Left lobe of liver (tissue), 2 donors: ENCODE measurements at regions not wholly inside any gene's neighbourhood (a gene's known extent, or its start where the extent isn't known, plus 50 kb on each side); places are given as distances from the start of the nearest gene placed in this dataset.
"Not testable (repeated sequence)": the region's sequence is repeated elsewhere in the genome, so short reads cannot be mapped to it uniquely, and the experiment has no call there.

ENCODE experiments used
- ATAC-seq: fragments of 200-7000 bp; cut with Tn5 transposase; one replicate; pipeline ENCODE4 v1.9.1; 2020; ENCODE audit warnings: mild to moderate bottlenecking, moderate library complexity
- DNase-seq: peaks from one replicate; pipeline ENCODE4 v3.0.0-alpha.2; 2020; ENCODE audit warnings: low spot score
- donor health status: DM: no; HTN: no; CAD: no; lungs with moderate emphysema.
- donor health status: DM: no; HTN: yes; CAD: no.

DNA sequence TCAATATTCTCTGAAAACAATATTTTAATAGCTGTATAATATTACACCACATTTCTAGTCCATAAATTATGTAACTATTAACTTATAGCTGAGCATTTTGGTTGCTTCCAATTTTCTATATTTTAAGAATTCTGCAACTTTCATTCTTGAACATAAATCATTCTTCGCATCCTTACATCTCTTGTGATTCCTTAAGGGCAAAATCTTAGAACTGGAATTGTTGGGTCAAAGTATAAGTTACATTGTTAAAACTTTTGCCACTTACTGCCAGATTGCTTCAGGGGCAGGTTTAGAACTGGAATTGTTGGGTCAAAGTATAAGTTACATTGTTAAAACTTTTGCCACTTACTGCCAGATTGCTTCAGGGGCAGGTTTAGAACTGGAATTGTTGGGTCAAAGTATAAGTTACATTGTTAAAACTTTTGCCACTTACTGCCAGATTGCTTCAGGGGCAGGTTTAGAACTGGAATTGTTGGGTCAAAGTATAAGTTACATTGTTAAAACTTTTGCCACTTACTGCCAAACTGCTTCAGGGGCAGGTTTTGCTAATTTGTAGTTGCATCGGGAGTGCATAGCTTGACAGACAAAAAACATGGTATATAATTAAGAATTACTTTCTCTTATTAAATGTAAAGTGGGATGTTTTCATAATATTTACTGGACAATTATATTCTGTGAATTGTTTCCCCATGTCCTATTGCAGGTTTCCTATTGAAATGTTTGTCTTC is 179.9 kb upstream of the OR13F1 start:
- not testable (repeated sequence) for DNase-seq
- ATAC-seq: peak; percentile 50

DNA sequence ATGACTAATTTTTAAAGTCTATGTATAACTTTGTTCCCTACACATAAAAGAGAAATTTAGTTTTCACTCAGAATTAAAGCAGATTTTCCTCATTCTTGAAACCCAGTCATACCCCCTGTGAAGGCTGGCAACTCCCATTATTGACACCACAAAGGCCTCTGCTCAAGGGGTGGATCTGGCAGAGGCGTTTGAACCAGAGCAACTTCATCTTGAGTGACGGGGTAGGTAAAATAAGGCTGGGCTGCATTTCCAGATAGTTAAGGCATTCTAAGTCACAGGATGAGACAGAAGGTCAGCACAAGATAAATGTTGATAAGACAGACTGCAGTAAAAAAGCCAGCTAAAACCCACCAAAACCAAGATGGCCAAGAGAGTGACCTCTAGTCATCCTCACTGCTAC is 177.2 kb upstream of the OR13F1 start:
- DNase-seq (no peak), ATAC-seq (no peak)

DNA sequence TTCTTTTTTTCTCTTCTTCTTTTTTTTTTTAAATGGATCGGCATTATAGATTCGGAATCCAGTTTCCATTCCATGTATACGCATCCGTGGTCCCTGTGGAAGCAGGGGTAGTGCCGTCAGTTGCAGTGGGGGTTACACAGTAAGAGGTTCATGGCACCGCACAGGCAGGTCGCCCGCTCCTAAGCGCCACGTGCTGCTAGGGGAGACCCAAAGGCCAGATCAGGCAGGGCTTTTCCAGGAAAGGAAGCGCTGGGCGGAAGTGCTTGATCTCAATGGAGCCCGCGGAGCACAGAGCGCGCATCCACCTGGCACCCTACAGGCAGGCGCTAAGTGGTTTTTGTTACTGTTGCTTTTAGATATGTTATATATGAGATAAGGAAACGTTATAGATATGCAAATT is 174.8 kb upstream of the OR13F1 start:
- DNase-seq (no peak), ATAC-seq (no peak)

DNA sequence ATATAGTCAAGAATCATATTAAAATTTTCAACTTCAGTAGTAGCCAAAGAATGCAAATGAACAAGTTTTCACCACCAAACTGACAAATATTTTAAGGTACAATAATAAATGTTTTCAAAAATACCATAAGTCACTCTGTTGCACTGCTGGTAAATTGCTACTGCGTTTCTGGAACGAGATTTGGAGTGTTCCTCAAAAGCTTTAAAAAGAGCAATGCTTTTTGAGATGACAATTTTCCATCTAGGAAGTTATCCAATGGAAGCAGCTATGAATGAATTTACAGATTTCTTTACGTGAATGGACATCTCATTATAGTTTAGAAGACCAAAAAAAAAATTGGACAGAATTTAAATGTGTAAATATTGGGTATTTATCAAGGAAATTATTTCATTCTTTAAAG is 173.2 kb upstream of the OR13F1 start:
- DNase-seq (no peak), ATAC-seq (no peak)

DNA sequence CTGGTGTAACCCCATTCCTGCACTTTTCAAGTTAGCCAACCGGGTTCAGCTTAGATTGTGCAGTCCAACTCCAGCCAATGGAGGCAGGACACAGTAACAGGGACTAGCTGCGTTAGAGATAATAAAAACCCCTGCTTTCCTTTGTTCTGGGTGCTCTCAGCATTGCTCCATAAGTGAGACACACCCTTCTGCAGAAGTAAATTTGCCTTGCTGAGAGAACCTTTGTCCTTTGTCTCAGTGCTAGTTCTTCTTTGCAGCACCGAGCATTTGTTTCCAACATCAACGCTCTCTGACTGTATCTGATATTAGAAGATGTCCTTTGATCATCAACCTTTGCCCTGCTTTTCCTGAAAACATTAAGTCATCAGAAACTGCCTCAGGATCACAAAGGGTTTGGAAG is 169.5 kb upstream of the OR13F1 start:
- no peak for DNase-seq
- ATAC-seq: no peak

DNA sequence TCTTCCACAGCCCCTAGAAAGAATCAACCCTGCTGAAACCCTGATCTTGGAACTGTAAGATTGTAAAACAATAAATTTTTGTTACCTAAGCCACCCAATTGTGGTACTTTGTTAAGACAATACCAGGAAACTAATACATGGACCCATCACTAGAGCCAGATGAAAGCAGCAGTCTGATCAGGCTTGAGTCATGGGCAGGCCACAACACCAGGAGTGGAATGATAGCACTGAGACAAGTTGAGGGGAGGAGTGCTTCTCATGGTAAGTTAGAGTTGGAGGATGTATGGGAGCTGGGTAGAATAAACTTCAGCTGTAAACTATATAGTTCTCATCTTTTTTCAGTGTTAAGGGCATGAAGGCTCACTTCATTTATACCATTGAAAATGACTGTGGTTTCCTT is 164.4 kb upstream of the OR13F1 start:
- DNase-seq: no peak
- ATAC-seq: no peak

DNA sequence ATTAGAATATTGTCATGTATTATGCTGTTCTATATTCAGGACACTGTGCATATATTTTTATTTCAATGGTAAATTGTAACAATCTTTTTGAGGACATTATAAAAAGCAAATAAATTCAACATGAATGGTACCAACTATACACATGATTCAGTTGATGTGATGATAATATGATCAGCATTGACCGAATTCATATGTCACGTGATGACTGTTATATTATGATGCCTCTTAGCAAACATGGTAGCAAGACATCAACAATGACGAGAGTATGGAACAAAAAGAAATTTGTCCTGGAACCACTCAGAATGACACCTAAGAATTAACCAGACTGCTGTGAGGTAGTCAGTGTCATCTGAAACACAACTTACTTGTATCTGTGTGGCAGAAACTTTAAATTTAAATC is 161.5 kb upstream of the OR13F1 start:
- ATAC-seq (no peak), DNase-seq (no peak)

DNA sequence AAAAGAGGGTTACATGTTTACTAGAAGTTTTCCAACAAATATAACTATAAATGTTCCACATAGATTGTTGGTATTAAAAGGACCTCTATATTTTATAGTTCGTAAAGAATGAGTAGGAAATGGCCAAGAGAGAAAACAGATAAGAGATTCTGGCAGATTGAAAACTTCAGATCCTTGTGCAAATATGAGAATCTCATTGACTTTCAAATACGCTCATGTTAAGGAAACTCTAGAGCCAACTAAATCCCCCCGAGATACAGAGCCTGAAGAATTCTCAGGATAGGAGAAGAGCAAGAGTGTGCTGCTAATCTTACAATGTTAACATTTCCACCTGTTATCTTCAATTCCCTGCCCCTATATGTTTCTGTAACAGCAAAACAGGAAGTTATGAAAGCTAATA is 159.0 kb upstream of the OR13F1 start:
- ATAC-seq: no peak

DNA sequence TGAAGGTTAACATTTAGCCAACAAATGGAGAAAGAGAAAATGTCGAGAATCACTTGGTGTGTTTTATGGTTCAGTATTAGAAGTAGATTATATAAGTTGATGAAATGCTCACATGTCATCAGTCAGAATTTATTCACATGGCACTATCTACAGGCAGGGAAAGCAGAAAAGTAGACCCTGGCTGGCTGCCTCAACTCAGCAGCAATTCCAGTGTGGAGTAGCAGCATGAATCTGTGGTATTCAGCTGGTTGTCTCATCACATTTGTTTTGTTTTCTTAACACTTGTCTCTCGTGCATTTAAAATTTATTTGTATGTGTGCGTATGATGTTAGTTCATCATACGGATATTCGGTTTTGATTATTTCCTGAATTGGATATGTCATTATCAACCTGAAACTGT is 153.5 kb upstream of the OR13F1 start:
- no peak for ATAC-seq
- no peak for DNase-seq

More for the DNA sequence above, 159.0 kb upstream of the OR13F1 start:
- DNase-seq: no peak

DNA sequence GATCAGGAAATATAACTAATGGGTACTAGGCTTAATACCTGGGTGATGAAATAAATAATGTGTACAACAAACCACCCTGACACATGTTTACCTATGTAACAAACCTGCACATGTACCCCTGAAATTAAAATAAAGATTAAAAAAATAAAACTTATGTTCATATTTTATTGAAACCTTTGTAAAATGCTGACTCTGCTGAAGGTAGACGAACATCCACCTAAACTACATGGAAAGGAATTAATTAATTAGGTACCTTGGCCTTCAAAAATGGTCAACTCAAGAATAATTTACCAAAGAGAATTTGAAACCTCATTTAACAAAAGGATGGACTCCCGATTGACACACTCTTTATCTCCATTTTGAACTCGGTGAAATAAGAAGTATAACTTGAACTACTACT is 152.3 kb upstream of the OR13F1 start:
- no peak for ATAC-seq

DNA sequence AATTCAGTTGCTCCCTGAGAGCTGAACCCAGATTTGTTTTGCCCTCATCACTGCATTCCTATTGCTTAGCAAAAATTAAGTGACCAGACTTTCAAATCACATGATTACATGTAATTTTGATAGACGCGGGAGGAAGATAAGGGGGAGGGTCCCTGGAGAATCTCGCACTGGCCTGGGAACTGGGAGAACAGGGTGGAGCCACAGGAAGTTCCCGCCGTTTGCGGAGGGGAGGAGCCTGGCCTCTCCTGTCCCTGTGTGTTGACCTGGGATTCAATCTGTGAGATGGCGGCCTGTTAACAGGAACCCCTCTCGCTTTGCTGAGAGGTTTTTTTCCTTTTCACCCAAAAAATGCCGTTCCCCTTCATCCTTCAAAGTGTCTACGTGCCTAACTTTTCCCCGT is 142.9 kb upstream of the OR13F1 start:
- DNase-seq (no peak), ATAC-seq (no peak)

More for the DNA sequence above, 152.3 kb upstream of the OR13F1 start:
- no peak for DNase-seq

DNA sequence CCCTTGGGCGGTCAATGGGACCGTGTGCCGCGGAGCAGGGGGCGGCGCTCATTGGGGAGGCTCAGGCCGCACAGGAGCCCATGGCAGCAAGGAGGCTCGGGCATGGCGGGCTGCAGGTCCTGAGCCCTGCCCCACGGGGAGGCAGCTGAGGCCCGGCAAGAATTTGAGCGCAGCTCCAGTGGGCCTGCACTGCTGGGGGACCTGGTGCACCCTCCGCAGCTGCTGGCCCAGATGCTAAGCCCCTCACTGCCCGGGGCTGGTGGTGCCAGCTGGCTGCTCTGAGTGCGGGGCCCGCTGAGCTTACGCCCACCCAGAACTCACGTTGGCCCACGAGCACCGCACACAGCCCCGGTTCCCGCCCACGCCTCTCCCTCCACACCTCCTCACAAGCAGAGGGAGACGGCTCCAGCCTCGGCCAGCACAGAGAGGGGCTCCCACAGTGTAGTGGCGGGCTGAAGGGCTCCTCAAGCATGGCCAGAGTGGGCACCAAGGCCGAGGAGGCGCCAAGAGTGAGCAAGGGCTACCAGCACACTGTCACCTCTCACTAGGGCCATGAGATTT is 141.1 kb upstream of the OR13F1 start:
- DNase-seq: no peak
- ATAC-seq: no peak

DNA sequence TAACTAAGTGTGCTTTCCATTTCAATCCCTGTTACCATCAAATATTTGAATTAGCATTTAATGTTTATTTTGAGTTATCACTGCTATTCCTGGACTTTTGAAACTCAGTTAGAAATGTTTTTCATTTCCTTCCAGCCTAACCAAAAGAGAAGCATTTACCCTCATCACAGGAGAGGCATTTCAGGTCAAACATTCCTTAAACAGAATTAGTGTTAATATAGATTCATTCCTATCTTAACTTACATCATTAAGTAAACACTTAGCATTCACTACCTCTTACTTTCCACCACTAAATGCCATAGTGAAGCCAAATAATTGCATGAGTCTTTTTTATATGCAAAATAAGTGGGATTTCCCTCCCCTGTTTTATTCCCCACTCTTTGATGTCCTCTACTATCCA is 136.6 kb upstream of the OR13F1 start:
- DNase-seq: no peak
- no peak for ATAC-seq

DNA sequence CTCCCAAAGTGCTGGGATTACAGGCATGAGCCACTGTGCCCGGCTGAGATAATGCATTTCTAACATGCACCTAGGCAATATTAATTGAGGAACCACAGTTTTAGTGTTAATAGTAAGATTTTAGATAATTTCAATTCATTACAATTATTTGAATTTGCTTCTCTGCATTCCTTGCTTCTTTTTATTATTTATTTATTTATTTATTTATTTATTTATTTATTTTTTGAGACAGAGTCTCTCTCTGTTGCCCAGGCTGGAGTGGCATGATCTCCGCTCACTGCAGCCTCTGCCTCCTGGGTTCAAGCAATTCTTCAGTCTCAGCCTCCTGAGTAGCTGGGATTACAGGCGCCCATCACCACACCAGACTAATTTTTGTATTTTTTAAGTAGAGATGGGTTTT is 135.7 kb upstream of the OR13F1 start:
- not testable (repeated sequence) for DNase-seq, ATAC-seq

DNA sequence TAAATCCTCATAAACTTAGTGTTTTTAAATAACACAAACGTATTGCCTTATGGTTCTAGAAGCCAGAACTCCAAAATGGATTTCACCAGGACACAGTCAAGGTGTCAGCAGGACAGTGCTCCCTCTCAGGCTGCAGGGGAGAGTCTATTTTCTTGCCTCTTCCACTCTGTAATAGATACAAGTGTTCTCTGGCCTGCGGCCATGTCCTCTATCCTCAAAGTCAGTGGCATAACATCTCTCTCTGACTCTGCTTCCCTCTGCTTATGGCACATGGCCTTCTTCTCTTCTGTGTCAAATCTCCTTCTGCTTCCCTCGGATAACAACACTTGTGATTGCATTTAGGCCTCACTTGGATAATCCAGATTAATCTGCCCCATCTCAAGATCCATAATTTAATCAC is 129.4 kb upstream of the OR13F1 start:
- ATAC-seq: no peak
- no peak for DNase-seq

DNA sequence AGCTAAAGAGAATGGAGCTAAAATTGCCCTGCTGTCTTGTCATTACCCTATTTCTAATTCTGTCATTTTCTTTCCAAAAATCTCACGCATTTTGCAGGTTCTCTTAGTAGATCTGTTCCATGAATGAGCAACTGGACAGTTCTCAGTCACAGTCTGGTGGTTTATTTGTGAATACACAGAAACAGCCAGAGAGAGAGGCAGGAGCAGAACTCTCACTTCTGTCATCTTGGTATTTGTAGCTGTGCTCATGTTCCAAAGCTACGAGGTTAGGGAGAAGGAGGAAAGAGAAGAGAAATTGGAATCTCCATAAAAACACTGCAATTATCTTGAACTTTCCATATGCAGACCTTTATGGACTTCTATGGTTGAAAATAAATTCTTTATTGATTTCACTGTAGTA is 118.0 kb upstream of the OR13F1 start:
- ATAC-seq: no peak

DNA sequence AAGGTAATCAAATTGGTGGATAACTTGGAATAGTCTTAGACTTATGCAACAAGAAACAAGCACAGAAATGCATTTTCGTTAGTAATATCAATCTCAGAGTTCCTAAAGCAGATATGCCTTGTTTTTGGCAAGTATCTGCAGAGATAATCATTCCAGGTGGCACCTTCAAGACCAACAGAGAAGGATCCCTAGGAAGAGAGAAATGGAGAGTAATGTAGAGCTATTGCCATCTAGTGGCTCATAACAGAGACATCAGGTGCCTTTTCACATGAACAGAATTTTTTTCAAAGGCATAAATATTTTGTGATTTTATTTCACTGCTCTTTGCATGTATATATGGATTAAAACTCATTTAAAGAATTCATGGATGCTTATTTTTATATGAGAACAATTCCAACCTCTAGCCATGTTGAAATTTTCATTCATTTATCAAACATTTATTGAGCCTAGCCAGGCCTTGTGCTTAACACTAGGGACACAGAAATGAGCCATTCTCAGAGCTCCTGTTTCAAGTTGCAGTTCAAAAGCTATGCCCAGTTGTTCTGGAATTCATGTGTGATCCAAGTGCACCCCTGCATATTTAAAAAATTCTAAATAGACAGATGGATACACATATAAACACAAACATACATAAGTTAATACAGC is 117.5 kb upstream of the OR13F1 start:
- DNase-seq (no peak), ATAC-seq (peak; percentile 88)

More for the DNA sequence above, 118.0 kb upstream of the OR13F1 start:
- DNase-seq: no peak

DNA sequence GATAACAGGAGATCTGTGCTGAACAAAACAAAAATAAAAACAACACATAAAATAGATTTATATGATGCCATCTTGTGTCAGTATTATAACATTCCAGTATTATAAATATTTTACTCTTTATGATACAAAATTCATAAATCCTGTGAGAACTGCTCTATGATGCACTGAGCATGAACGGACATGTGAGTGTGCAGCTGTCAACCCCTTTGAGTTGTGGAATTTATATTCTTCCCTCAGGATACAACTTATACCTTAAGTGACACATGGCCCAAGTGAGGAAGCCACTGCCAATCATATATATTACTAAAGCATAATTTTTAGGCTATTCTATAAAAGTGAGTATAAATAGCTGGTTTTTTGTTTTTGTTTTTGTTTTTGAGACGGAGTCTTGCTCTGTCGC is 116.0 kb upstream of the OR13F1 start:
- DNase-seq: no peak
- ATAC-seq: no peak

DNA sequence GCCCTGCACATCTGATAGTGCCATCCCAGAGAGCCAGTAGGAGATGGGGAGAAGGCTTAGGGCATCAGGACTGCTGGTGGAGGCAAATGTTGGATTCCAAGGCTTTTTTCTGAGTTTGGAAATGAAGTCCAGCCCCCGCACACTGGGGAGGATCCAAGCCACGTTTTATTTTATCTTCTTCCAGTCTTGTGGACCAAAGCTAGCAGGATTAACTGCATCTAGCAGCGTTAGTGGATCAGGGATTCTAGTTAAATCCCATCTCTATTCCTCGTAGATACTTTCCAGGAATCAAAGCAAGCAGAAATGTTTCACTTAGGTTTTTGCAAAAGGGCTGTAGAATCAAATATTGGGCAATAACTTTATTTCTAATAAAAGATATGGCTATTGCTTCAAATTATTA is 114.7 kb upstream of the OR13F1 start:
- DNase-seq: no peak
- ATAC-seq: no peak

DNA sequence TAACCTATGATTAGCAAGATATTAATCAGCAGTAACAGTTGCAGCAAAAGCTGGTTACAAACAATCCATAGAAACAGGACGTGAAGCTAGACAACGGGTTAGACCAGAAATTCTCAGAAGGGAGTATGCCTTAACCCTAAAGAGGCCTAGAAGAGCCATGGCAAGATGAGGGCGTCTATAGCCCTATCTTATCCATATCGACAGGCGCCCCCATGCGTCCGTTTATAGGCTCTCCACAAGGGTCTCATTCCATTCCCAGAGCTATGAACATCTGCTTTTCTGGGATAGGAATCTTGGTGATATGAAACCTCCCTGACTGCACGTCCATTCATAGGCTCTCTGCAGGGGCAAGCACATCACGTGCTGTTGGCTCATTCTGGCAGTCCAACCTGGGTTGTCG is 109.2 kb upstream of the OR13F1 start:
- not testable (repeated sequence) for ATAC-seq, DNase-seq

DNA sequence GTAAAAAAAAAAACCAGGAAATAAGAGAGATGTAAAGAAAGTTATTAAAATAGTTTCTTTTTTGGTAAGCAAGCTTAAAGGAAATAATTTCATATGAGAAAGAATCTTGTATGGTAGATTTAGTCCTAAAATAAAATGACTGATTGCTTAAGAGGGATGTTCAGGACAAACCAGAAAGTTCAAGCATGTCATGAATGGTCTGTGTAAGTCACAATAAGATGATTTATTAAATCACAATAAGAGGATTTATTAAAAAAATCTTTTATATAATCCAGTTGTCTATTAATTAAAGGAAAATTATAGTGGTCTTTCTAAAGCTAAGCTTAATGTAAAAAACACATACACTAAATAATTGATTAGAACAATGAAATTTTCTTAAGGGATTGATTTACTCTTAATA is 91.8 kb upstream of the OR13F1 start:
- ATAC-seq (no peak), DNase-seq (no peak)

DNA sequence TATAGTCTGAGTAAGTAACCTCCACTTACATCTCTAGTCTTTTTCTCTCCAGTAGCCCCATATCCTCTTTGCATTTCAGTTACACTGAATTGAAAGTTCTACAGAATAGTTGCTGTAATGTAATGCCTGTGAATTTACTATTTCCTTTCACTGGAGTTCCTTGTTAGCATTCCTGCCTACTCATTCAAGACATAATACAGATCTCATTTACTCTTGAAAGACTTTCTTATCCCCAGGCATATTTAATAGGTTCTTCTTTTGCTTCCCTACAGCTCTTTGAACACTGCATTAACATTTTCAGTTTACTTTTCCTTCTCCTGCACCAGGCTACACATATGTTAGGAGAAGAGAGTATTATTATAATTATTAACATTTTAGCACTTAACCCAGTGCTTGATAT is 87.6 kb upstream of the OR13F1 start:
- no peak for ATAC-seq
- no peak for DNase-seq

DNA sequence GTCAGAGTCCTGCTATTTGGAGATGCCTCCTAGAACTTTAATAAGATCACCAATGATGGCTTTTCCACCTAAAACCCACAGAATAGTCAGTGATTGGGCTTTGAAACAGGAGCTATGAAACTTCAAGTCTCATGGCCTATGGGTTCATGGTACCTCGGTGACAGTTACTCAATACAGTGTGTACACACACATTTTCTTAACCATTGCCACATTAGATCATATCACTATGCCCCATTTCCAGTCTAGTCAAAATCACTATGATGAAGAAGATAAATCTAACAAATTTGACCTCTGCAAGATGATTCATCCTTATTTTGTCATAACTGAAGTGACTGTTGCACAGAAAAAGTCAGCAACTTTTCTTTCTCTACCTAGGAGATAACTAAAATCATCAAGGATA is 86.8 kb upstream of the OR13F1 start:
- ATAC-seq: no peak
- no peak for DNase-seq
